ENCODE measurements at regions not wholly inside any gene's neighbourhood (a gene's known extent, or its start where the extent isn't known, plus 50 kb on each side); places are given as distances from the start of the nearest gene placed in this dataset.
"Not testable (repeated sequence)": the region's sequence is repeated elsewhere in the genome, so short reads cannot be mapped to it uniquely, and the experiment has no call there.

DNA sequence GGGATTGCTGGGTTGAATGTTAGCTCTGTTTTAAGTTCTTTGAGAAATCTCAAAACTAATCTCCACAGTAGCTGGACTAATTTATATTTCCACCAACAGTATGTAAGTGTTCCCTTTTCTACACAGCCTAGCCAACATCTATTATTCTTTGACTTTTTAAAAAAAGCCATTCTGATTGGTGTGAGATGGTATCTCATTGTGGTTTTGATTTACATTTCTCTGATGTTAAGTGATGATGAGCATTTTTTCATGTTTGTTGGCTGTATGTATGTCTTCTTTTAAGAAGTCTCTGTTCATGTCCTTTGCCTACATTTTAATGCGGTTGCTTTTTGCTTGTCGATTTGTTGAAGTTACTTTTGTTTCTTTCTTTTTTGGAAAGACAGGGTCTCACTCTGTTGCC is 301.1 kb upstream of the OR4E1 start:
- no peak for DNase-seq (ENCODE audit: low read depth in 4 of 4, low spot score in 2 of 4)

DNA sequence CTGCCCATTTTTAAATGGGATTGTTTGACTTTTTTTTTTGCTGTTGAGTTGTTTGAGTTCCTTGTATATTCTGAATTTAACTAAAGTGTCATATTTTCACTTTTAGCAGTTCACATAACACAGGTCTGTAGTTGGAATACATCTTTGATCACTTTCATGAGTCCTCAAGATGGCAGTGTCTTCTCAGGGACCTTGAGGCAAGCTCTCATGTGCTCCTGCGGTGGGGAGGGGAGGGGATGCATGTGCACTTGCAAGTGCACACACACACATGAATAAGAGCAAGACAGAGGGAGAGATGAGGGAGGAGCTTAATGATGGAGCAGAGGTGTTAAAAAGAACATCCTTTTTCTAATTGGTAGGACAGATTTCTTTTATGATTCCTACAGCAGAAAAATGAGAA is 291.4 kb upstream of the OR4E1 start:
- DNase-seq (ENCODE audit: low read depth in 4 of 4, low spot score in 2 of 4): no peak

DNA sequence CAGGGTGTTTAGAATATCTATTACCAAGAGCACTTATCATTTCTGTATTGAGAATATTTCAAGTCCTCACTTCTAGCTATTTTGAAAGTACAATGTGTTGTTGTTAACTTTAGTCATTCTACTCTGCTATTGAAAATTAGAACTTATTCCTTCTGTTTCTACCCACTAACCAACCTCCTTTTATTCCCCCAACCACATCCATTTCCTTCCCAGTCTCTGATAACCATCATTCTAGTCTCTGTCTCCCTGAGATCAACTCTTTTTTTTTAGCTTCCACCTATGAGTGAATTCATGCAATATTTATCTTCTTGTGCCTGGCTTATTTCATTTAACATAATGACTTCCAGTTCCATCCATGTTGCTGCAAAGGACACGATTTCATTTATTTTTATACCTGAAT is 290.6 kb upstream of the OR4E1 start:
- DNase-seq (ENCODE audit: low read depth in 4 of 4, low spot score in 2 of 4): no peak

DNA sequence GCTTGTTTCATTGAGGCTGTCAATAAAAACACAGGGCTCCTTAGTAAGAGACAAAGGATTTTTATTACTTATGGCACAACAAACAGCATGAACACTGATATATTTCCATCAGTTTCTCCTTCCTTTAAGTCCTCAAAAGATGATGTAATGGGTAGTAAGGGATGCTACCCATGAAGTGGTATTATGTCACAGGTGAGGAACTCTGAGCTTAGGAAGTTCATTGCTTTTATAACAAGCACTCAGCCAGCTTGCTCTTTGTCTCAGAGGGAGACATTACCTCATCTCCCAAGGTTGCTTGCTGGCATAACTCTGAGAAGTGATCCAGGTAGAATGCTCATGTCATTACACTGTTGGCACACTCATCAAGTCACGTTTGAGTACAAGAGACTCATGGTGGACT is 287.0 kb upstream of the OR4E1 start:
- no peak for DNase-seq (ENCODE audit: low read depth in 4 of 4, low spot score in 2 of 4)

DNA sequence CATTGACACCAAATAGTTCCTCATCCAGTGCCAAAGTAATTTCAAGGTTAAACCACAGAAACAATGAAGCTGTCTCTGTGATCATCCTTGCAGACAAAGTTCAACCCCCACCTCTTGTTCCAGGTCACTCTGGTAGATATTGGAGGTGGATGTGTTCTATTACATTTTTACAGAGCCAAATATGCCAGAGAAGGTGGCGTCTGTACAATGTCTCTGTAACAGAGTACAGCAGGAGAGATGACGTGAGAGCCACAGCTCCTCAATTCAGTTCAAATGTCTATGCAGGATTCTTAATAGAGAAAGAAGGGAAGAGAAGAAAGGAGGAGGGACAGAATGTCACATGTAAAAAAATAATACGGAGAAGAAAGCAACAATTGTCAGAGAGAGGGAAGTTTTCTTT is 268.3 kb upstream of the OR4E1 start:
- DNase-seq (ENCODE audit: low read depth in 4 of 4, low spot score in 2 of 4): no peak

DNA sequence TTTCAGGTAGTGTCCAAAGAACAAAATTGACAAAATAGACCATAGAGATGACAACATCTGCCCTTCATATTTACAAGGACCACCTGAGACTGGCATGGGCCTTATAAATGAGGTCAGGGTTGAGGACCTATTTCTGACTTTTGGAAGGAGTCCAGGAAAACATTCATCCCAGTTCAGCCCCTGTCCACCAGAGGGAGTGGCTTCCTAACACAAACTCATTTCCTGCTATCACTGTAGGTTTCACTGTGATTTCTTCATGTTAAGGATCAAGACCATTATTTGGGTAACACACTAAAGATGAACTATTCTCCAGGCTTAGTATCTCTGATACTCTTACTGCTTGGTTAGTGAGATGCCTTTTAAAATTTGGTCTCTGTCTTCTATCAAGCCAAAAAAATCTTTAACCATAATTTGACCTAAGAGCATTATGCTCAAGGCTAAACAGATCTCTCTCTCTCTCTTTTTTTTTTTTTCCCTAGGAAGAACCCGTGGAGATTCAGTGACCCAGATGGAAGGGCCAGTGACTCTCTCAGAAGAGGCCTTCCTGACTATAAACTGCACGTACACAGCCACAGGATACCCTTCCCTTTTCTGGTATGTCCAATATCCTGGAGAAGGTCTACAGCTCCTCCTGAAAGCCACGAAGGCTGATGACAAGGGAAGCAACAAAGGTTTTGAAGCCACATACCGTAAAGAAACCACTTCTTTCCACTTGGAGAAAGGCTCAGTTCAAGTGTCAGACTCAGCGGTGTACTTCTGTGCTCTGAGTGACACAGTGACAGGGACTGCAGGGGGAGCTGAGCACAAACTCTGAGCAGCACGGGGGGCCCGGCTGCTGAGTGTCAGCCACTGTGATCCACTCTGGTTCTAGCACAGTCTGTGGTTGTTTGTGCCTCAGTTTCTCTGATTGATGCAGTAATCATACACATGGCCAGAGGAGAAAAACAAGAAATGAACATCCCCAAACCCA is 267.6 kb upstream of the OR4E1 start:
- no peak for DNase-seq (ENCODE audit: low read depth in 4 of 4, low spot score in 2 of 4)

DNA sequence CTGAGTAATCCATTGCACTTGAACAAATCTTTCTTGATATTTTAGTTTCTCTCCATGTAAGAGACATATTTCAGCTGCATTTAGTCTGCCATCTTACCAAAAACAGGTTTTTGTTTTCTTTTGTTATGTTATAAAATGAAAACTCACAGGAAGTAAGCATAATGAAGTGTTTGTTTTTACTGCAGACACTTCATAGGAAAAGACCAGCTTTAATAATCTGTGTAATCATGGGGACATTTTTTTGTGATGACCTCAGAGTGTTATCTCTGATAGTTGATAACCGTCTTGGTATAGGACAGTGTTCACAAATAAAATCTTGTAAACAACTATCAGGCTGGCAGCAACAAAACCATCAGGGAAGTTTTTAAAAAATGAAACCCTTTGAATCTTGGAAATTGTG is 266.2 kb upstream of the OR4E1 start:
- DNase-seq (ENCODE audit: low read depth in 4 of 4, low spot score in 2 of 4): no peak

DNA sequence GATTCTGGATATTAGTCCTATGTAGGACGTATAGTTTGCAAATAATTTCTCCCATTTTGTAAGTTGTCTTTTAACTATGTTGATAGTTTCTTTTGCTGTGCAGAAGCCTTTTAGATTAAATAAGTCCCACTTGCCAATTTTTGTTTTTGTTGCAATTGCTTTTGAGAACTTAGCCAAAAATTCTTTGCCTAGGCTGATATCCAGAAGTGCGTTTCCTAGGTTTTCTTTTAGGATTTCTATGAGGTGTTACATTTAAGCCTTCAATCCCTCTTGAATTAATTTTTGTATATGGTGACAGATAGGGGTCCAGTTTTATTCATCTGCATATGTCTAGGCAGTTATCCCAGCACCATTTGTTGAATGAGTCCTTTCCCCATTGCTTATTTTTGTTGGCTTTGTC is 264.4 kb upstream of the OR4E1 start:
- no peak for DNase-seq (ENCODE audit: low read depth in 4 of 4, low spot score in 2 of 4)

DNA sequence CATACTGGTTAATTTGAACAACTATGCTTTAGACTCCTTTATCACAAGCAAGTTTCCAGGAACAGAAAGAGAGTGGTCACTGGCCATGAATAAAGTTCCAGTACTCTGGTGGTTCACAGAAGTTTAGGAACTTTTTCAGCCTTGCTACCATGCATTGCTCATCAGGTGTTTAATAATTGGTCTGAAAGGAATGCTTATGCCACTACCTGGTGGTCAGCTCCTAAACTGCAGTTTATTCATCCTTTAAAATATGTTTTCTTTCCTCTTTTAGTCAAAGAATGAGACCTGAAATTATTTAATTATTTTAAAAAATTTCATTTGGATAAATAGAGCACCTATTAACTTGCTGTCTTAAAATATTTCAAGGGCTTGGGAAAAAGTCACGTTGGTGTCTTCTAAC is 260.1 kb upstream of the OR4E1 start:
- DNase-seq (ENCODE audit: low read depth in 4 of 4, low spot score in 2 of 4): no peak

DNA sequence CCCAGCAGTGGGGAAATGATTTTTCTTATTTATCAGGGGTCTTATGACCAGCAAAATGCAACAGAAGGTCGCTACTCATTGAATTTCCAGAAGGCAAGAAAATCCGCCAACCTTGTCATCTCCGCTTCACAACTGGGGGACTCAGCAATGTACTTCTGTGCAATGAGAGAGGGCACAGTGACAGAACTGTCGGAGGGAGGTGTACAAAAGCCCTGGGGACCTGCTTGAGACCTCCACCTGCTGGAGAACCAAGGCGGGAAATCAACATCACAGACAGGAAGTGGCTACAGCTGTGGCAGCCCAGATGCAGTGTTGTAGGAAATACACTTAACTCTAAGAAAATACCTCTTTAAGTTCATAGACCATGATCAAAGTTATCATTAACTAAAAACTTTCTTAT is 250.9 kb upstream of the OR4E1 start:
- DNase-seq (ENCODE audit: low read depth in 4 of 4, low spot score in 2 of 4): no peak

DNA sequence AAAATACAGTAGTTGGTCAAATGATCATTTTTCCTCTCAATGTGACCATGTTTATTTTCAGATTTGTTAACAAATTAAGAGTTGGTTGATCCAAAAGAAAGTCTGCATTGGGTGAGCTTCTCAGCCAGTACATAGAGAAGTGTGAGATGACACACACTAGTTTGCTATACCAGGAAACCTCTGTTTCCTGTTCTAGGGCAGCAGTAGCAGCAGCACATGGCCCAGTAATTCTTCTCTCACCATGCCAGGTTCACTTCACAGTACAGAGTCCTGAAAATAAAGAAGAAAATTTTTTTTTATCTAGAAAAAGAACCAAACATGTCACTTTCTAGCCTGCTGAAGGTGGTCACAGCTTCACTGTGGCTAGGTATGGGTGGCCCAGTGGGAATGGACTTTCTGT is 250.2 kb upstream of the OR4E1 start:
- no peak for DNase-seq (ENCODE audit: low read depth in 4 of 4, low spot score in 2 of 4)

DNA sequence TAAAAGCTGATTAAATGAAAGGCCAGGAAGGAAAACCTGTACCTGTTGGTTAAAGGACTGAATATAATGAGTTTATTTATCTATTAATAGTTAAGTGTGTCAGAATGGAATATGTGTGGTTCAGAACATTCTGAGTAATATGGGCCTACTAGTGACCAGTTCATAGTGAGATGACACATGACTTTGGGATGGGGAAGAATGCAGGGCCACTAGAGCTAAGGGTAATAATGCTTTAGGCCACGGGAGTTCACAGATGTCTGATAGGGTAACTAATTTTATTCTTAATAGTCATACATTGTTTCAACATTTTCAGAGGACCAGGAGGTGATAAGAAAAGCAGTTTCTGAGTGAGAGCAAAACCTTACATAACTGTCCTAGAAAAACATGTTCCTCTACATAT is 247.8 kb upstream of the OR4E1 start:
- DNase-seq (ENCODE audit: low read depth in 4 of 4, low spot score in 2 of 4): no peak

DNA sequence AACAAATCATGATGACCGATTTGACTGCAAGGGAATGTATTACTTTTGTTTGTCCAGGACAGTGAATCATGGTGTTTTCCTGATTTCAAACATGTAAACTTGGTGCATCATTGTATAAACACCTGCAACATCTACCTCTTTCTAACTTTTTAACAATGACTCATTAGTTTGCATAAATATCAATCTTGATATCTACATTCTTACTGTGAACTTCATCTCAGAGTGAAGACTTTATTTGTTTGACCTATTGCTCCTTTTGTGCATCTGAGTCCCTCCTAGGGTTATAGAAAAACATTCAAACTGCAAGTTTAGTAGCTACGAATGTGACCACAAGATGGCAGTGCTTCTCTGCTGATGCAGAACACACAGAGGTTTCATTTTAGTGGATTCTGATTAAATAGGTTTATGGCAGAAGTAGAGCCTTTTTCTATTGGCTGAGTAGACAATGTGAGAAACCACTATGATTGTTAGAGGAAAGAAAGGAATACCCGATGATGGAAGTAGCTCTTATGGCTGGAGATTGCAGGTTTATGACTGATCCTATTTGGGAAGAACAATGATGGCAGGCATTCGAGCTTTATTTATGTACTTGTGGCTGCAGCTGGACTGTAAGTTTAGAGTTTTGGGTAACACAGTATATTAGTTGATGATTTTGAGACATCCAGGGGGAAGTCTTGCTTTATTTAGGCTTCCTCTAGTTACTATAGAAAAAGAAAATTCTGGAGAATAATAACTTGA is 244.2 kb upstream of the OR4E1 start:
- DNase-seq (ENCODE audit: low read depth in 4 of 4, low spot score in 2 of 4): peak in 2 of 4 donors; percentile 16 to 25

DNA sequence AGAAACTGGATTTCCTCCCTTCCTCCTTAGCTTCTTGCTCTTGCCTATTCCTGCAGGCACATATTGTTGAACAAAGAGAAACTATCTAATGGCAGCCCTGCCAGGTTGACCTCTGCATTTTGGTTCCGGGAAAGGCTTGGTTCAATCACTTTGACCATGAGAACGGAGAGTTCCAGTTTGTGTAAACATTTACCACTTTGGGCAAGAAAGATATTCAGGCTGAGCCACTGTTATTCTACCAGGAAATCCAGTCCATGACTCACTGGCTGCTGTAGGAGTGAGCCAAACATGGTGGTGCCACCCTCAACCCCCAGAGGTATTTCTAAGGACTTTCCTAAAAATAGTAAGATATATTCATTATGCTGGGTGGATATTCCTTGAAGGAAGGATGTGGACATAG is 242.2 kb upstream of the OR4E1 start:
- DNase-seq (ENCODE audit: low read depth in 4 of 4, low spot score in 2 of 4): no peak

DNA sequence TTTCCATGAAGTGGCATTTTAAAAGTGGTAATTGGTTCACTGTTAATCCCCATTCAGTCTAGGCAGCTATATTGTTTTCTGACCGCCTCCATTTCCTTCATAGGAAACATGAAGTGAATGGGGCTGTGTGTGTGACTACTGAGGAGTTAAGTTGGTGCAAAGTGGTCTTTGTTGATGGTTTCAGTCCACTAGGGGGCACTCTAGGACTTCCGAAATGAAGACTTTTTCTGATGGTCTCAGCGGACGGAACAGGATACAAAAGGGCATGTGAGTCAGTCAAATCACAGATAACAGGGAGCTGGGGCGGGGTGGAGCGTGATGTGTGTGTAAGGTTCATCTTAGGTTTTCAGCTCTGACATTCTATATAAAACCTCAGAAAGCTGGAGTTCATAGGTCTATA is 240.1 kb upstream of the OR4E1 start:
- DNase-seq (ENCODE audit: low read depth in 4 of 4, low spot score in 2 of 4): peak in 2 of 4 donors; percentile 10 to 28

DNA sequence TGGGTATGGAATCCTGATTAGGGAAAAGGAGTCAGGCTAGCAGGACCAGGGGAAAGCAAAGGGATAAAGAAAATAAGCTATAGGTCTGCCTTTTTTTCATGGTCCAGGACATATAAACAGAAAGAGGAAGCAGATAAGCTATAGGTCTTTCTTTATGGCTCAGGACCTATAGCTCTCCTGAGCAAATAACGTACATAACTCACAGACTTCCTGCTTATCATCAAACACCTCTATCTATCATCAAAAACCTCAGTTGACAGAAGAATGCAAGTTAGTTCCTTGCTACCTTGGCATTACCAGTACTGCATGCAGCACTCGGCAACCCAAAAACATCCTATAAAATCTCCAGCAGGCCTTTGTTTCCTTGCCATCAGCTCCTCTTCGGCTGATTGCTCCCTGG is 238.7 kb upstream of the OR4E1 start:
- no peak for DNase-seq (ENCODE audit: low read depth in 4 of 4, low spot score in 2 of 4)

DNA sequence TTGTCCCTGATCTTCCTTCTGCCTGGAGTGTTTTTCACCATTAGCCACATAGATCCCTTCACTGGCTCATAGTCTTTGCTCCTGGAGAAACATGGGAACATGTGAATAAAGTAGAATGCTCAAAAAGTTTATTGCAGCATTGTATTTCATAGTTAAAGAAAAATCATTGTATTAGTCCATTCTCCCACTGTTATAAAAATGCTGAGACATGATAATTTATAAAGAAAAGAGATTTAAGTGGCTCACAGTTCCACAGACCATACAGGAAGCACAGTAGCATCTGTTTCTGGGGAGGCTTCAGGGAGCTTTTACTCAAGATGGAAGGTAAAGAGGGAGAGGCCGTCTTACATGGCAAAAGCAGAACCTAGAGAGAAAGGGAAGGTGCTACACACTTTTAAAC is 238.3 kb upstream of the OR4E1 start:
- DNase-seq (ENCODE audit: low read depth in 4 of 4, low spot score in 2 of 4): no peak

DNA sequence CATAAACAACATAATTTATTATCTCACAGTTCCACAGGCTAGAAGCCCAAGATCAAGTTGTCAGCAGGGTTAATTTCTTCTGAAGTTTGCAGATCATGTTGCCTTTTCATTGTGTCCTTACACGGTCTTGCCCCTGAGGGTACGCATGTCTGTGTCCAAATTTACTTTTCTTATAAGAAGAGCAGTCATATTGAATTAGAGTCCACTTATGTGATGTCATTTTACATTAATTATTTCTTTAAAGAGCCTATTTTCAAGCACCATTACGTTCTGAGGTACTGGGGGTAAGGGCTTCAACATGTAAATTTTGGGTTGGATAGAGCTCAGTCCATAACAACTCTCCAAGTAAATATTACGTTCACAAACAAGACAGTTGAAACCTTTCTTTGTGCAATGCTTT is 236.6 kb upstream of the OR4E1 start:
- no peak for DNase-seq (ENCODE audit: low read depth in 4 of 4, low spot score in 2 of 4)

DNA sequence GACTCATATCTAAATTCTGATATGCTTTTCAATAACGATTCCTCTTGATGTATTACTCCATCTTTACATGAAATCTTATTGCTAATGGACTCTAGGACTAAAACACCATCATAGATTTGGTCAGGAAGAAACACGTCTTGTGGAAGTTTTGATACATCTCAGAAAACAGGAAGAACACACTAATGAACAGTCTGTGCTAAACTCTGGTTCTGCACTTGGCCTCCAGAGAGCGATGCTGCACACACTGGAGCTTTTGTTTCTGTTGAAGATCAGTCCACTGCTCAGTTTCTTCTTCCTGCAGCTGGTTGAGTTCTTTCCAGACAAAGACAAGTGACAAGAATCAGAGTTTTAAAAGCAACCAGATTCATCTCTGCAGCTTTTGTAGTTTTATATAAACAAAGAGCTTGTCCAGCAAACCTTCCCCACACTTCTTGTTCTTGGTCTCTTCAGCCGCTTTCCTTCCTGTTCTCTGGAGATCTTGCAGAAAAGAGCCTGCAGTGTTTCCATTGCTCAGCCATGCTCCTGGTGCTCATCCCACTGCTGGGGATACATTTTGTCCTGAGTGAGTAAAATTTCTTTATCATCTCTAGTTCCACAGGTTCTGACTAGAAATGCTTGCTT is 229.1 kb upstream of the OR4E1 start:
- DNase-seq (ENCODE audit: low read depth in 4 of 4, low spot score in 2 of 4): no peak

DNA sequence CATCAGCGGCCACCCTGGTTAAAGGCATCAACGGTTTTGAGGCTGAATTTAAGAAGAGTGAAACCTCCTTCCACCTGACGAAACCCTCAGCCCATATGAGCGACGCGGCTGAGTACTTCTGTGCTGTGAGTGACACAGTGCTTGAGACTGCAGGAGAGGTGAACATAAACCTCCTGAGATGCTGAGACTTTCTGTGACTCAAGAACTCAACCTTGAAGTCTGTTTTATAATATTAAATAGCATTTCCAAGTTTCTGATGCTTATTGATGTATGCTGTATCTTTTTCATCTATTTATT is 221.2 kb upstream of the OR4E1 start:
- not testable (repeated sequence) for DNase-seq (ENCODE audit: low read depth in 4 of 4, low spot score in 2 of 4)

DNA sequence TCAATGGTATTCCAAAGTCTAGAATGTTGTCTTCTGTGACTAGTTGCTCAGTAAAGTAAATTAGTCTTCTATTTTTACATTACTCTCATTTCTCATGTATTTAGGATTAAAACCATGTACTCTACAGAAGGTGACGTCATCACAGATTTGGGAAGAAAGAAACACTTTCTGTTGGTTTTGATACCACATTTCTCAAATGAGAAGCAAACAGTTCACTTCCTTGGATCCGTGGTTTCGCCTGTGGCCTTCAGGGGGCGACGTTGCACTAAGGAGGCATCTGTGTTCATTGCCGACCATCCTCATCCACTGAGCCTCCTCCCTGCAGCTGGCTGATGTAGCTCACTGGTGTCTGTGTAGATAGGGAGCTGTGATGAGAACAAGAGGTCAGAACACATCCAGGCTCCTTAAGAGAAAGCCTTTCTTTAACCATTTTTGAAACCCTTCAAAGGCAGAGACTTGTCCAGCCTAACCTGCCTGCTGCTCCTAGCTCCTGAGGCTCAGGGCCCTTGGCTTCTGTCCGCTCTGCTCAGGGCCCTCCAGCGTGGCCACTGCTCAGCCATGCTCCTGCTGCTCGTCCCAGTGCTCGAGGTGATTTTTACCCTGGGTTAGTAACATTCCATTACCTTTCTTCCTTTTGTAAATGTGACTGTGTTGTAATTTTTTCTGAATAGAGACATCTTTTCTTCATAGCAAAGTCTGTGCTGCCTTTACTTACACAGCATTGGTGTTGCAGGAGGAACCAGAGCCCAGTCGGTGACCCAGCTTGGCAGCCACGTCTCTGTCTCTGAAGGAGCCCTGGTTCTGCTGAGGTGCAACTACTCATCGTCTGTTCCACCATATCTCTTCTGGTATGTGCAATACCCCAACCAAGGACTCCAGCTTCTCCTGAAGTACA is 220.6 kb upstream of the OR4E1 start:
- no peak for DNase-seq (ENCODE audit: low read depth in 4 of 4, low spot score in 2 of 4)

All from left renal cortex interstitium (tissue), 4 donors.